HG03066 (cell line): ENCODE measurements at regions not wholly inside any gene's neighbourhood (a gene's known extent, or its start where the extent isn't known, plus 50 kb on each side); places are given as distances from the start of the nearest gene placed in this dataset.
A peak's percentile ranks its signal among the peaks of the same experiment; 100 is the strongest.
"Not testable (repeated sequence)": the region's sequence is repeated elsewhere in the genome, so short reads cannot be mapped to it uniquely, and the experiment has no call there.

Experiments
- ATAC-seq: cut with Tn5 transposase; IDR thresholded peaks from one replicate; pipeline ENCODE4 v1.9.1; 2021; ENCODE audit warnings: low read depth; ENCODE audit not compliant: unreplicated experiment

DNA sequence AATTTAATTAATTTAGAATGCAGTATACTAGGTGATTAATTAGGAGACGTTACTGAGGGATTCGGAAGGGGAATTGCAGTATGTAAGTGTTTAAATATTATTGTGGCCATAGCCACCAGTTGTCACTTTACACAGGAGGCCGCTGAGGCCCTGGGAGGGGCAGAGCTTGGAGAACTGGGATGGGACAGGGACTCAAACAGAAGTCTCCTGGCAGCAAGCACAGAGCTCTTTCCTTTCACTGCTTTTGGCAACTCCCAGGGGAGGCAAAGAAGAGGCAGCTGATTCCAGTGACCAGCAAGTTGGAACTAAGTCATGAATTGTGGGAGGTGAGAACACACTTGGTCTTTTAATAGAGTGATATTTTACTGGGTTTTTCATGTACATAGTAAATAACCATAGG lies 248.6 kb downstream of the RPLP1 start:
- no peak for ATAC-seq

- no peak for ATAC-seq
Observed at GRCh38 chr15:69703532-69704187, 251.0 kb downstream of the RPLP1 start.

- ATAC-seq = no peak
Observed at GRCh38 chr15:69704229-69704628, 251.6 kb downstream of the RPLP1 start.

GRCh38 chr15:69704700-69705099 lies 252.1 kb downstream of the RPLP1 start:
- ATAC-seq = no peak

DNA sequence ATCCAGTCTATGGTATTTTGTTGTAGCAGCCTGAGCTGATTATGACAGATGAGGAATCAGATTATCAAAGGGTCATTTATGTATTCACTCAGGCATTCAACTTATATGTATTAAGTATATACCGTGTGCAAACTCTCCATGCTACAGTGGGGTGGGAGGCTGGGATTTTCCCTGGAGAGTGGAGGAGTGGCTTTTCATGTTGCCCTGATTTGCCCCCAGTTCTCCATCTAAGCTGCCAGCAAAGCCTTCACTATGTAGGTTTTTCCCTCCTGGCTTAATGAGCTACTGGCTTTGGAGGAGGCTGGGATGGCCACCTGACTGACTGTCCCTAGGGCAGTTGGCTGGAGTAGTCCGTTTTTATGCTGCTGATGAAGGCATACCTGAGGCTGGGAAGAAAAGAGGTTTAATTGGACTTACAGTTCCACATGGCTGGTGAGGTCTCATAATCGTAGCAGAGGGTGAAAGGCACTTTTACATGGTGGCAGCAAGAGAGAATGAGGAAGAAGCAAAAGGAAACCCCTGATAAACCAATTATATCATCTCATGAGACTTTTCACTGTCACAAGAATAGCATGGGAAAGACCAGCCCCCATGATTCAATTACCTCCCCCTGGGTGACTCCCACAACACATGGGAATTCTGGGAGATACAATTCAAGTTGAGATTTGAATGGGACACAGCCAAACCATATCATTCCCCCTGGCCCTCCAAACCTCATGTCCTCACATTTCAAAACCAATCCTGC lies 253.9 kb downstream of the RPLP1 start:
- ATAC-seq = no peak

DNA sequence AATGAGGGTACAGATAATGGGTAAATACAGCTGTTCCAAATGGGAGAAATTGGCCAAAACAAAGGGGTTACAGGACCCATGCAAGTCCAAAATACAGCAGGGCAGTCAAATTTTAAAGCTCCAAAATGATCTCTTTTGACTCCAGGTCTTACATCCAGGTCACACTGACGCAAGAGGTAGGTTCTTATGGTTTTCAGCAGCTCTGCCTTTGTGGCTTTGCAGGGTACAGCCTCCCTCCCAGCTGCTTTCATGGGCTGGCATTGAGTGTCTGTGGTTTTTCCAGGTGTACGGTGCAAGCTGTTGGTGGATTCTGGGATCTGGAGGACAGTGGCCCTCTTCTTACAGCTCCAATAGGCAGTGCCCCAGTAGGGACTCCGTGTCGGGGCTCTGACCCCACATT lies 254.6 kb downstream of the RPLP1 start:
- not testable (repeated sequence) for ATAC-seq

DNA sequence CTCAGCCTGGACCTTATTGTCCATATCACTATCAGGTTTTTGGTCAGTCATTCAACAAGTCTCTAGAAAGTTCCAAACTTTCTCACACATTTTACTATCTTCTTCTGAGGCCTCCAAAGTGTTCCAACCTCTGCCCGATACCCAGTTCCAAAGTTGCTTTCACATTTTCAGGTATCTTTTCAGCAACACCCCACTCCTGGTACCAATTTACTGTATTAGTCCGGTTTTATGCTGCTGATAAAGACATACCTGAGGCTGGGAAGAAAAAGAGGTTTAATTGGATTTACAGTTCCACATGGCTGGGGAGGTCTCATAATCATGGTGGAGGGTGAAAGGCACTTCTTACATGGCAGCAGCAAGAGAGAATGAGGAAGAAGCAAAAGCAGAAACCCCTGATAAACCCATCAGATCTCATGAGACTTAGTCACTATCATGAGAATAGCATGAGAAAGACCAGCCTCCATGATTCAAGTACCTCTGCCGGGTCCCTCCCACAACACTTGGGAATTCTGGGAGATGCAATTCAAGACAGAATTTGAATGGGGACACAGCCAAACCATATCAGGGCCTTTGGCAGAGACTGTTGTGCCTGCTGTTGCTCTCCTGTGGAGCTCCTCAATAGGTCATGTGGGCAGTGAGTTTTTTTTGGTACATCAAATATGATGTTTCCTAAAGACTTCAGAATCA lies 256.0 kb downstream of the RPLP1 start:
- ATAC-seq = not testable (repeated sequence)

- ATAC-seq = no peak
Observed at GRCh38 chr15:69712991-69713390, 260.4 kb downstream of the RPLP1 start.

DNA sequence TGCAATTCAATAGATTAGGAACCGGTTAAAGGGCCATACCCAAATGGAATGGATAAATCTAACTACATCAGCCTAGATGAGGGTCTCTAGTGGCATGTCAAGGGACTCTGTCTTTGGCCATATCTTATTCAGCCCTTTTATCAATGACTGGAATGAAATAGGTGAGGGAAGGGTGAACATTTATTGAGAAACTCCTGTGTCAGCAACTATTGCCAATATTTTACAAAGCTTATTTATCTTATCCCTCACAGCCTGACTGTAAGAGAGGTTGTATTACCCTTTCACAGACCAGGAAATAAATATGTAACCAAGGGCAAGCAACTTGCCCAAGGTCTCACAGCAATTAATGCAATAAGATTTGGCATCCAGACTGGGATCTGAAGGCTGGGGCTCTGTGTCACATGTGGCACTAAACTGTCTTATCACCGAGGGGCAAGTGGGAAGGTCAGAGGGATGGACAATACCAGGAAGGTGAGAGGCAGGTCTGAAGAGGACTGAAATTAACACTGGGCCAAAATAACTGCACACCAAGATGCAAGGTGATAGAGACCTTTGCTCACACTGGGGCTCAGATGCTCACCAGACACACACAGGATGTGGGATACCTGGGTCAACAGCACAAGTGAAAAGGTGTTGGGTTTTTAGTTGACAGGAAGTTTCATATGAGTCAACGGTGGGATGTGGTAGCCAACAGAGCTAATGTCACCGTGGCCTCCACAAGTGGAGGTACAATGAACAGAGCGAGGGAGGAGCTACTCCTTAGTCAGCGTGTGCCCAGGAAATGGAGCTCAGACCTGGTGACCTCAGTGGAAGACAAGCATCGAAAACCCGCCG lies 261.3 kb downstream of the RPLP1 start:
- peak; percentile 93 for ATAC-seq

- ATAC-seq = no peak
Observed at GRCh38 chr15:69715210-69715609, 262.6 kb downstream of the RPLP1 start.

- ATAC-seq = no peak
Observed at GRCh38 chr15:69718436-69718835, 265.8 kb downstream of the RPLP1 start.

DNA sequence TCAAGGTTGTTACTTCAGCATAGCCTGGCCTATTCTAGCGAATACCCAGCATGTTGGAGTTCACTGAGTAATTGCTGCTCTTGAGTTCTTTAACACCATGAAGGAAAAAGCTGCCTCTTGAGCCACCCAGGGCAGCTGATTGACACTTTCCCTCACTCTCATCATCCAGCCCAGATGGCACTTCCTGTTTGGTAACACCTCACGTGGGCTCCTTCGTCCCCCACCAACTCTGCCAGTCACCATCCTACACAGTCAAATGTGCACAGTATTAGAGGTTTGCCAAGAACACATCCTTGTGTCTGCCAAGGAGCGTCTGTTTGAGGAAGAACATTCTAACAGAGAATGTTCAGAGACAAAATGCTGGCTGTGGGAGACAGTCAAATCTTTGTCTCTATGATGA lies 266.3 kb downstream of the RPLP1 start:
- no peak for ATAC-seq

DNA sequence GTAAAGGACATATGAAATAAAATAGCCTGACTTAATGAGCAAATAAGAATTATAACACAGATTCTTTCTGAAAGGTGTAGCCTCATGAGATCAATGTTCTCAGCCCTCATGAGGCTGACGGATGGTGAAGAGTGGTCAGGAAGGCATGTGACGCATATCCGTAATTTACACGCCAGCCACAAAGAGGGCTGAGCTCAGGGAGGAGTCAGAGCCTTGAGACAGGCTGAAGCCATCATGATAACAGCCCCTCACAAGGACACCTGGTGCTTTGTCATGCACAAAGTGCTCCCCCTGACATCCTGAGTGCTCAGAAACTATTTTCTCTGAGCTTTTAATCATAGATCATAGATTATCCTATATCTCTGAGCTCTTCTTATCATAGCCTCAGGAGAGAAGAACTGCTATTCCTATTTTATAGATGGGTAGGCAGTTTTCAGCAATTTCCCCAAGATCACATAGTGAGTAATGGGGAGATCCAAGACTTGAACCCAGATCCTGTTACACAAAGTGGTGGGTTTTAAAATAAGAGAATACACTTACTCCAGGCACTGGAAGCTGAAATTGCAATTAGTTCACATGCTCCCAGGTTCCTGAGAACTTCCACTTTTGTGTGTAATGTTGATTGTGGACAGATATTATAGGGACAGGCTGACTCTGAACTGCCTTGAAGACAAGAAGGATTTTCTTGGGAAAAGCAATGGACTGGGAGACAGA lies 267.1 kb downstream of the RPLP1 start:
- ATAC-seq = no peak

- no peak for ATAC-seq
Observed at GRCh38 chr15:69720536-69720935, 267.9 kb downstream of the RPLP1 start.

DNA sequence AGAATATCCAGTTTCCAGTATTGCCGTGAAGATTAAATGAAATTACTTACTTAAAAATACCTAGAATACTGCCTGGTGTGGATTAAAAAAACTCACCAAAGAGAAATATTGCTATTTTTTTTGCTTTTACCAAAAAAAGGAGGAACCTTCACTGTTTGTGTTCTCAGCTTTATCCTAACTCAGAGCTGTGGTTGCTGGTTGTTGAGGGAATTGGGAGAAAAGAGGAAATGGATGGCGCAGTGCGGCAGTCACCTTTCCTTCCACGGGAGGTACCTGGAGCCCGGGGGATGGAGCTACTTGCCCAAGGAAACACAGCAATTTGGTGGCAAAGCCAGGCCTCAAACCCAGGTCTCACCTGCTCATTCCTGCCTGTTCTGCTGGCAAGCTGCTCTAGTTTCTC lies 270.3 kb downstream of the RPLP1 start:
- ATAC-seq = no peak

DNA sequence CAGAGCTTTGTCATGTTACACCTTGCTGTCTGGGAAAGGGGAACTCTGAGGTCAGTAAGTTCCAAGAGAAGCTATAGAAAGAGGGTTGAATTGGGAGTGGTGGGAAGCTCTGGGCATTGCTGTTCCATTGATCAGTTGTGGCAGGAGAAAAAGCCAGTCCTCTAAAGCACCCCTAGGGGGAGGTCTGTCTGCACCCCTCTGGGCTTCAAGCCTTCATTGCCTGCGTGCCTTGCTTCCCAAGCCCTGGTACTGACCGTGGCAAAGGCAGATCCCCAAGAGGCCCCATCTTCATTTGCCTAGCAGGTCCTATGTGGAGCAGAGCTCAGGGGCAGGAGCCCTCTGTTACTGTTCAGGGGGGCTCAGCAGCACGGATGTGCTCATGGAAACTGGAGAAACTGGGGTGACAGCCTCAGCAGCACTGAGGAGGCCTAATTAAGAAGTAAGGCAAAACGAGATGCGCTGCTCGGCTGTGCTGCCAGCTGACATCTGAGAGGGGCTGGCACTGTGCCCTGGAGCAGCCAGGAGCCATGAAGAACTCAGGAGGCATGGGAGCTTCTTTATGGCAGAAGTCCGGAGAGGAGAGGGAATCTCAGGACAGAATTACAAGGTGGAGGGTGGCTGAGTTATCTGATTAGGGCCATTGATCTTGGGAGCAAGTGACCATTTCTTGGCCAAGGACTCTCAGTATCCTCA lies 270.9 kb downstream of the RPLP1 start:
- ATAC-seq = no peak

DNA sequence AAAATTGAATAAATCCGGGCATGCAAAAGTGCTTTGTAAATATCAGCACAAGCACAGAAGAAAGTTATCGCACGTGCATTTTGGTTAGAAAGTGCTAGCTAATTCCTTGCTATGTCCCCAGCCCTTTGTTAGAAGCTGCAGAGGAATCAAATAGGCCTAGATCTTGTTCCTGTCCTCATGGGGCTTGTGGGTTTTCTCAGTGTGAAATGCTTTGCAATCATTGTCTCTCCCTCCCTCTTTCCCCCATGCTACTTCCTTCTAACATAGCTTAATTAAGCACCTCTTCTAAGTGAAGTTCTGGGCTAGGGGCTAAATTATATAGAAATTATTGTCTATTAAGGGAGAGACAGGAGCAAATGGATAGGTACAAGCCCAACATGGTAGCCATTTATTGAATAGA lies 271.7 kb downstream of the RPLP1 start:
- ATAC-seq = no peak

DNA sequence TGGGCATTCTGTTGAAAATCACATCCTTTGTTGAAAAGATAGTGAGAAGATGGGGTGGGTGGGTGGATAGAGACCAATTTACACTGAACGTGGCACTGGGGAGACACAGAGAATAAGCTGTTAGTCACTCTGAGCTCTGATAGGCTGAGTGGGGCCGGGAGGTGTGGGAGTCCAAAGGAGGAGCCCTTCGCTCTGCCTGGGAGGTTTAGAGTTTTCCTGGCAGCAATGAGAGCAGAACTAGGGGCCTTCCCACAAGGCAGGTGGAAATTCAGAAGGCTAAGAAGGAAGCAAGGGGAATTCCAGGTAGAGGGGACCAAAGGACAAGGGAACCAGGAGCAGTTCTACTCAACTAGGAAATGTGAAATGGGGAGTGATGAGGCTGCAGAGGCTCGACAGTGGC lies 272.7 kb downstream of the RPLP1 start:
- no peak for ATAC-seq

GRCh38 chr15:69725957-69726356 lies 273.3 kb downstream of the RPLP1 start:
- no peak for ATAC-seq
